Muscle of leg (tissue), 3 donors: ENCODE measurements at regions not wholly inside any gene's neighbourhood (a gene's known extent, or its start where the extent isn't known, plus 50 kb on each side); places are given as distances from the start of the nearest gene placed in this dataset.

ENCODE experiments used
- DNase-seq: peaks from one replicate; pipeline ENCODE4 v3.0.0; 2013
- H3K27ac ChIP-seq: one replicate; pipeline ENCODE4 v1.5.1; 2013; ENCODE audit warnings: mild to moderate bottlenecking, low read length, control low read depth
- H3K27me3 ChIP-seq: one replicate; pipeline ENCODE4 v1.6.1; 2013; ENCODE audit warnings: low read length; ENCODE audit not compliant: control insufficient read depth, insufficient read depth
- H3K36me3 ChIP-seq: one replicate; pipeline ENCODE4 v1.6.1; 2013; ENCODE audit warnings: low read length; ENCODE audit not compliant: control insufficient read depth, insufficient read depth
- H3K4me1 ChIP-seq: one replicate; pipeline ENCODE4 v1.6.1; 2013; ENCODE audit warnings: low read length; ENCODE audit not compliant: control insufficient read depth, insufficient read depth
- H3K4me3 ChIP-seq: one replicate; pipeline ENCODE4 v1.5.1; 2013; ENCODE audit warnings: low read length, control low read depth
- H3K9me3 ChIP-seq: replicated peaks from 2 replicates; pipeline ENCODE4 v1.6.1; 2013; ENCODE audit warnings: low read depth, low read length; ENCODE audit not compliant: control insufficient read depth
- WGBS: methylation state at CpG from one replicate; pipeline ENCODE4 v1.1.5; 2013; ENCODE audit warnings: missing lambda C conversion rate; ENCODE audit not compliant: insufficient coverage; 5-methylcytosine and 5-hydroxymethylcytosine counted together

DNA sequence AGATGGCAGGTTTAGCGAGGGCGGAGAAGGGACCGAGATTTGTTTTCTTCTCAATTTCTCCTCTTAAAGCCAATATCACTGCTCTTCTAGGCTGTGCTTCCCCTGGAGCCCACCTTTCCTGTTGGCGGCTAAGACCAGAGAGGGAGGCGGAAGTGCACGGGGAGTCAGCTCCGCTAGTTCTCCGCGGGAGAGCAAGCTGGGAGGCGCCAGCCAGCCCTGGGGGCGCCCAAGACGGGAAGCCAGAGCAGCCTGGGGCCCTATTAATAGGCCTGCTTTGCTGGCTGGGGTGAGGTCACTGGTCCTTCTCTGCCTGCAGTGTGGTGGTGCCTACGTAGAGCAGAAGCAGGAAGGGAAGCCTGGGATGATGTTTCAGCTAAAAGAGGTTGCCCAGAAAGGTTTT, 61.6 kb downstream of the LSM5 start:
- 5% methylated on average over 9 of the region's 13 CpGs for WGBS
- H3K27ac ChIP-seq = no peak overlapping the region
- no peak overlapping the region for H3K4me3 ChIP-seq
- peaks cover 23% of the 10 kb centered on the region for H3K27me3 ChIP-seq
- H3K4me1 ChIP-seq = no peaks in the 10 kb centered on the region
- H3K9me3 ChIP-seq = no peaks in the 10 kb centered on the region
- H3K36me3 ChIP-seq = no peaks in the 10 kb centered on the region
- no peak for DNase-seq

DNA sequence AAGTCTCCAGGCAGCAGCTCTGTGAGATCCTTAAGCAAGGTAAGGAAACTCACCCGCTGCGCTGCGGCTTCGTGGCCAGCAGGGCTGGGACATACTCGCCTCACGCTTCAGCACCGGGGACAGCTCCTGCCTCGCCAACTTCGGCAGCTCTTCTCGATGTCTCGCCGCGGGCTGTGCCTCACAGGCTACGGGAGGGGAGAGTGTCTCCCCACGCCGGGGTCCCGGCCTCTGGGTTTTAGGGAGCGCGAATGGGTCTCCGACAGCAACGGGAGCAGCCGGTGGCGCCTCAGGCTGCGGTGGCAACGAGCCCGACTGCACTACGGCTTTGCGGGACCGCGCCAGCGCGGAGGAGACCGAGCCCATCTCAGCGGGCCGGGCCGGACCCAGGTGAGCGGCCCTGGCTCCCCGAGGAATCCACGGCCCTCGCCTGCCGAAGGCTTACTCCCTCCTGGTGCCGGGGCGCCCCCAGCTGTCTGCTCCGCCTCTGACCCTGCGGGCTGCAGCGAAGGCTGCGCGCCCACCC, 62.4 kb downstream of the LSM5 start:
- Histone ChIP-seq H3K27me3 (peaks cover 23% of the 10 kb centered on the region), H3K27ac (no peak overlapping the region), H3K4me1 (no peaks in the 10 kb centered on the region), H3K4me3 (no peak overlapping the region), H3K36me3 (no peaks in the 10 kb centered on the region), H3K9me3 (no peaks in the 10 kb centered on the region)
- WGBS = 1% methylated on average over 48 of the region's 48 CpGs
- peak; percentile 83 for DNase-seq

DNA sequence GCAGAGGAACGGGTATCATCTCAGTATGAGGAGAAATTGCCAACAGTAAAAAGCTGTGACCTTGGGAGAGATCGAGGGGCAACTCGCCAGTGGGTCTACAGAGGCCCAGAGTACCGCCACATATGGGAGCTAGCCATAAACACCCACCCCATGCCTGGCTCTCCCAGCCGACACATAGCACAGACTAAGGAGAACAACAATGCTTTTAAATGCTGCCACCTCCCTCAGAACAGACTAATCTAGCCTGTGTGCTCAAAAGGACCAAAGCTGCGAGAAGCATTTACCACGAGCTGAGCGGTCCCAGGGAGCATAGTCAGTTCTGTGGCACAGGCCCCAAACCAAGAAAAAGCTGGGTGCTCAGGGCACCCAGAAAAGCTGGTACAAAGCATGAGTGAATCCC, 73.3 kb downstream of the LSM5 start:
- H3K4me1 ChIP-seq = no peaks in the 10 kb centered on the region
- H3K36me3 ChIP-seq = no peaks in the 10 kb centered on the region
- WGBS = 79% methylated on average over 5 of the region's 8 CpGs
- no peak for DNase-seq
- H3K9me3 ChIP-seq = no peaks in the 10 kb centered on the region
- no peak overlapping the region for H3K4me3 ChIP-seq
- no peak overlapping the region for H3K27ac ChIP-seq
- peaks cover 3% of the 10 kb centered on the region for H3K27me3 ChIP-seq

DNA sequence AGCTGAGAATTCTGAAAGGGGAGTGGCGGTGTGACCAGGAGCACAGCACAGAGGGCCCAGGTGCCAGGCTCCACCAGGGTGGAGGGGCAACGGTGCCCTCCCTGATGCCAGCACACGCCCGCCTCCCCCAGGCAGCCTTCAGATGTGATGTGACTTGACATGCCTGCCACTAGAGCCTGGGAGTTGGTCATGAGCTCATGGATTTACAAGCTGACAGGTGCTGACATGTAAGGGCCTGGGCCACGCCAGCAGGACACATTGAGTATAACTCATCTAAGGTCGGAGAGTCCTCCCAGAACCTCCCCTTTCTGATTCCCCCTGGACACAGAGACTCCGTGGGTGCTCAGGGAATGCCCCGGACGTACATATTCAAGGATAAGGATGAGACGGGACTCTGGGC, 74.2 kb downstream of the LSM5 start:
- no peak overlapping the region for H3K4me3 ChIP-seq
- no peak overlapping the region for H3K27ac ChIP-seq
- no peaks in the 10 kb centered on the region for H3K36me3 ChIP-seq
- no peak for DNase-seq
- peaks cover 3% of the 10 kb centered on the region for H3K27me3 ChIP-seq
- 80% methylated on average over 6 of the region's 10 CpGs for WGBS
- H3K4me1 ChIP-seq = no peaks in the 10 kb centered on the region
- no peaks in the 10 kb centered on the region for H3K9me3 ChIP-seq

DNA sequence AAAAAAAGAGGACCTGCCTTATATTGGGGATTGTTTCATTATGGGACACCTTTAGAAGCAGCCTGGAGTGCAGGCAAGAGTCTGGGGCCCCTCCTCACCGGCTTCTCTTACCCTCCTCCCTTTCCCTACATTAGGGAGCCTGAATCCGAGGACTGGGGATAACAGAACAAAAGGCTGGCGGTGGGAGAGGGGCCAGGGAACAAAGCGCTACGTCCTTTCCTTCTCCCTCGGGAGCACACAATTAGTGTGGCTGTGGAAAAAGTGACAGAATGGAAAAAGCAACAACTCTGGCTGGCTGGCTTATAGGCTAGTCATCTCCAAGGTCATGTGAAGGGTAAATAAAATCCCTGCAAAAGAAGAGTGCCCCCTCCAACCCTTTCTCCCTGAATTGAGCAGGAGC, 74.7 kb downstream of the LSM5 start:
- H3K4me3 ChIP-seq = no peak overlapping the region
- 40% methylated on average over 1 of the region's 6 CpGs for WGBS
- H3K27me3 ChIP-seq = peaks cover 3% of the 10 kb centered on the region
- no peaks in the 10 kb centered on the region for H3K9me3 ChIP-seq
- H3K4me1 ChIP-seq = no peaks in the 10 kb centered on the region
- no peak for DNase-seq
- no peaks in the 10 kb centered on the region for H3K36me3 ChIP-seq
- H3K27ac ChIP-seq = no peak overlapping the region

DNA sequence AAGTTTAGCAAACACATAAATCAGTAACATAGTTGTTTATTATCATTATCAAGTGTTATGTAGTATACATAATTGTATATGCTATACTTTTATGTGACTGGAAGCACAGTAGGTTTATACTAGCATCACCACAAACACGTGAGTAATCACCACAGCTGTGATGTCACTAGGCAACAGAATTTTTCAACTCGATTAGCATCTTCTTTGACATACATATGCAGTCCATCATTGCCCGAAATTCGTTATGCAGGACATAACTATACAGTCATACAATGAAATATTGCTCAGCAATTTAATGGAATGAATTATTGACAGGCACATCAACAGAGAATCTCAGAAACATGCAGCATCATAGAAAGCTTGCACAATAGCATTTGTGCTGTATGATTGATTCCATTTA, 77.7 kb downstream of the LSM5 start:
- Histone ChIP-seq H3K4me3 (no peak overlapping the region), H3K4me1 (no peaks in the 10 kb centered on the region), H3K9me3 (no peaks in the 10 kb centered on the region), H3K27ac (no peak overlapping the region), H3K27me3 (peaks cover 3% of the 10 kb centered on the region), H3K36me3 (no peaks in the 10 kb centered on the region)
- no CpG with 5 or more reads among the region's 4 CpGs for WGBS
- no peak for DNase-seq

DNA sequence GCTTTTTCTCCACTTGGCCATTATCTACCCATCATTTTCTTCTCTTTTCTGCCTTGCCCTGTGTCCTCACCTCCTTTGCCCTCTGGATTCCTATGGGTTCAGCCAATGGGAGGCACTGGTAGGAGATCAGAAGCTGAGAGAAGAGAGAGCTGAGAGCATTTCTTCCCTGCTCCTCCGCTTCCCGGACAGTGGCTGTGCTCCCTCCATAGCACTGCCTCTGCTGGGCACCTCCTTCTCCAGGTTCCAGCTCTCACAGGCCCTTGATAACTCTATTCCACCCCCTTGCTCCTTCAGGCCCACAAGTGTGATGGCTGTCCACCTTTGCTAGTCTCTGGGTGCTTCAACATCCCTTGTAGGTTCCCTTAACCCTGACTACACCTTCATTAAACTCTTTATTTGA, 79.6 kb downstream of the LSM5 start:
- no peaks in the 10 kb centered on the region for H3K27me3 ChIP-seq
- H3K4me3 ChIP-seq = no peak overlapping the region
- no peak overlapping the region for H3K27ac ChIP-seq
- H3K4me1 ChIP-seq = no peaks in the 10 kb centered on the region
- WGBS = 75% methylated on average over 1 of the region's 2 CpGs
- H3K36me3 ChIP-seq = no peaks in the 10 kb centered on the region
- no peaks in the 10 kb centered on the region for H3K9me3 ChIP-seq
- no peak for DNase-seq

DNA sequence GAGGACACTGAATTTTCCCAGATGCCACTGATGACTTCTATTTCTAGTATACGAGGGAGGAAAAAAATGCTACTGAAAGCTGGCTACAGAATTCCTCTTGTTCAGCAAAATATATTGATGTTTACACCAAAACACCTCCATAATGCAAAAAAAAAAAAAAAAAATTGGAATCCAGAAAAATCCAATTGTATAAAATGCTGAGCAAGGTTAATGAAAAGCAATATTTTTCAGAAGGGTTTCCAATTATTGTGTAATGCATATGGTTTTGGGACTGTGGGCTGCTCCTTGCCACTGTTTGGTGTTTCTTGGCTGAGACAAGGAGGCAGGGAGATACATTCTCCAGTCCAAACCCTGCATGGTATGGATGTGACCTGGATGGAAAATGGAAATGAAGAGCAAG, 83.8 kb downstream of the LSM5 start:
- no CpG with 5 or more reads among the region's 1 CpG for WGBS
- Histone ChIP-seq H3K4me3 (no peak overlapping the region), H3K36me3 (no peaks in the 10 kb centered on the region), H3K27ac (no peak overlapping the region), H3K4me1 (no peaks in the 10 kb centered on the region), H3K9me3 (no peaks in the 10 kb centered on the region), H3K27me3 (no peaks in the 10 kb centered on the region)
- no peak for DNase-seq

DNA sequence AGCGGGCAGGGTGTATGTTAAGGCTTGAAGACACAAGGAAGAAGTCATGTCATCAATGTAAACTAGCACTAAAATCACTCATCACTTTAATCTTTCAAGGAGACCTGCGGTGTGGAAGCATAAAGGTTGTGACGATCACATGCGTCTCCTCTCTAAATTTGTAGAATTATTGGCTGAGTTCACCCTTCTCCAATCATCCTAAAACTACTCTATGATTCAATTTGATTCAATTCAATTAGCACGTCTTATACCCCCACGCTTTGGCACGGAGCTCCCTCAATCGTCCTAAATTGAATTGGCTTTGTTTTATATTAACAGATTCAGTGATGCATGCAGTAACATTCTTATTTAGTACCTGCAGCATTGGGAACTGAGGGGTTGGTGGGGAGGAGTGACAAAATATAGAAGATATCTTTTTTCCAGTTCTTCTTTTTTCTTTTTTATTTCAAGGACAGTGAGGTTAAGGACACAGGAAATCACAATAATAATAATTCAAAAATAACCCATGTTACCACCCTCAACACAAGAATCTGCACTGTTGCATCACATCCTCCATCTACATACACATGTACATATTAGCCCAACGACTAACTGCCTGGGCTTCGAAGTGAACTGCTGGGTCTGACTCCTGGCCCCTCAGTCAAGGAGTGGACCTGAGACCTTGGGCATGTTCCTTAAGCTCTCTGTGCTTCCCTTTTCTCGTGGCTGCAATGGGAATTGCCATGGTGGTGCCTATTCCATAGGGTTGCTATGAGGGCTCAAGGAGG, 86.5 kb downstream of the LSM5 start:
- WGBS = 74% methylated on average over 3 of the region's 11 CpGs
- Histone ChIP-seq H3K4me1 (no peaks in the 10 kb centered on the region), H3K4me3 (no peak overlapping the region), H3K9me3 (no peaks in the 10 kb centered on the region), H3K27ac (no peak overlapping the region), H3K27me3 (no peaks in the 10 kb centered on the region), H3K36me3 (no peaks in the 10 kb centered on the region)
- no peak for DNase-seq

DNA sequence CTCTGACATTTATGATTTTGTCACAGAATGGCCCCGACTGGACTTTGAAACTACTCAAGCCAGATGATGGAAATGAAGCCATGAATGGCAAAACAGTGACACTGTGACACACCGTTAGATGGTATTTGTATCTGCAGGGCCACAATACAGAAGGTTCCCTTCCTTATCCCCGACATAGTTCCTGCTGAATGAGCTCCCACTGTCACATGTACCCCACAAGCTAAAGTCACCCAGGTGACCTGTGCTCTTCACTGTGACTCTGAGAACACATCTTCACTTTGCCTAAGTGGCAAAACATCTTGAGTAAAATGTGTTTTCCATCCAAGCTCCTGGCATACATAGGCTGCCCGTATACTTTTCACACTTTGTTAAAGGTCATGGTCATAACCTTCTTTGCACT, 89.5 kb downstream of the LSM5 start:
- Histone ChIP-seq H3K4me3 (no peak overlapping the region), H3K27ac (no peak overlapping the region), H3K4me1 (no peaks in the 10 kb centered on the region), H3K27me3 (no peaks in the 10 kb centered on the region), H3K9me3 (no peaks in the 10 kb centered on the region), H3K36me3 (no peaks in the 10 kb centered on the region)
- DNase-seq = no peak
- WGBS = 65% methylated on average over 3 of the region's 4 CpGs

DNA sequence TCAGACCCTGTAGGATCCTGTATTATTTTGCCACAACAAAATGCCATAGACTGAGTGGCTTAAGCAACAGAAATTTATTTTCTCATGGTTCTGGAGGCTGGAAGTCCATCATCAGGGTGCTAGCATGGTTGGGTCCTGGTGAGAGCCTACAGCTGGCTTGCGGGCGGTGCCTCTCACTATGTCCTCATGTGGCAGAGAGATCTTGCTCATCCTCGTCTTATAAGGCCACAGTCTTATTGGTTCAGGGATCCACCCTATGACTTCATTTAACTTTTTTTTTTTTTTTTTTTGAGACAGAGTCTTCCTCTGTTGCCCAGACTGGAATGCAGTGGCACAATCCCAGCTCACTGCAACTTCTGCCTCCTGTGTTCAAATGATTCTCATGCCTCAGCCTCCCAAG, 90.9 kb downstream of the LSM5 start:
- no peaks in the 10 kb centered on the region for H3K27me3 ChIP-seq

More for the DNA sequence above, 90.9 kb downstream of the LSM5 start:
- no peaks in the 10 kb centered on the region for H3K4me1 ChIP-seq
- no peak for DNase-seq
- no peaks in the 10 kb centered on the region for H3K9me3 ChIP-seq
- no peaks in the 10 kb centered on the region for H3K36me3 ChIP-seq
- H3K27ac ChIP-seq = no peak overlapping the region
- WGBS = 100% methylated on average over 2 of the region's 3 CpGs
- no peak overlapping the region for H3K4me3 ChIP-seq
